BE2C (cell line): ENCODE measurements at regions not wholly inside any gene's neighbourhood (a gene's known extent, or its start where the extent isn't known, plus 50 kb on each side); places are given as distances from the start of the nearest gene placed in this dataset.

Experiments
- DNase-seq: peaks from one replicate; pipeline ENCODE4 v3.0.0-alpha.2; 2020
- H3K27me3 ChIP-seq: fragments of 250-450 bp; sonication (Bioruptor Pico); 2 replicates; pipeline ENCODE4 v1.5.1; 2020; ENCODE audit warnings: mild to moderate bottlenecking
- H3K36me3 ChIP-seq: fragments of 250-450 bp; sonication (Bioruptor Pico); 2 replicates; pipeline ENCODE4 v1.5.1; 2020; ENCODE audit warnings: mild to moderate bottlenecking
- H3K4me1 ChIP-seq: fragments of 250-450 bp; sonication (Bioruptor Pico); 2 replicates; pipeline ENCODE4 v1.5.1; 2020
- H3K4me3 ChIP-seq: 2 replicates; pipeline ENCODE4 v1.5.1; 2011; ENCODE audit warnings: low read depth, low read length
- H3K9me3 ChIP-seq: fragments of 250-450 bp; sonication (Bioruptor Pico); 2 replicates; pipeline ENCODE4 v1.5.1; 2020
- TF ChIP-seq, protein P1 (sequence below): IDR thresholded peaks from 2 replicates; pipeline ENCODE4 v1.5.1; 2012; ENCODE audit warnings: mild to moderate bottlenecking, low read depth, low read length

DNA sequence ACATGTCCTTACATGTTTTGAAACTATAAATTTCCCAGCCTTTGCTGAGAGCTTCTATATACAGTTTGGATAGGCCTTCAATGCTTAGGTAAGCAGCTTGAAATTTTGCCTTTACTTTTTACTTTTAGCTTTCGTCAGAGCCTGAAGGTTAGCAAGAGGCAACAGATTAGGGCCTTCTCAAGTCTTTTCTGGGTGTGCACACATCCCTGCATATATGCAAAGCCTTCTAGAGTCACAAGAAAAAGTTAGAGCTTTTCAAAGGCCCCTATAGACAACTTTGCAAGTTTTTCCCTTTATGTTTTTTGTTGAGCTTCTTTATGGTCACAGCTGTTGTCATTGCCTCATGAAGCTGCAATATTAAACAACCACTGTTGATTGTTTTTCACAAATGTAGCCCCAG is 778.4 kb downstream of the GALC start:
- no peaks in the 10 kb centered on the region for H3K27me3 ChIP-seq
- H3K4me1 ChIP-seq: no peaks in the 10 kb centered on the region
- no peak overlapping the region for H3K4me3 ChIP-seq
- TF ChIP-seq, protein P1, sequence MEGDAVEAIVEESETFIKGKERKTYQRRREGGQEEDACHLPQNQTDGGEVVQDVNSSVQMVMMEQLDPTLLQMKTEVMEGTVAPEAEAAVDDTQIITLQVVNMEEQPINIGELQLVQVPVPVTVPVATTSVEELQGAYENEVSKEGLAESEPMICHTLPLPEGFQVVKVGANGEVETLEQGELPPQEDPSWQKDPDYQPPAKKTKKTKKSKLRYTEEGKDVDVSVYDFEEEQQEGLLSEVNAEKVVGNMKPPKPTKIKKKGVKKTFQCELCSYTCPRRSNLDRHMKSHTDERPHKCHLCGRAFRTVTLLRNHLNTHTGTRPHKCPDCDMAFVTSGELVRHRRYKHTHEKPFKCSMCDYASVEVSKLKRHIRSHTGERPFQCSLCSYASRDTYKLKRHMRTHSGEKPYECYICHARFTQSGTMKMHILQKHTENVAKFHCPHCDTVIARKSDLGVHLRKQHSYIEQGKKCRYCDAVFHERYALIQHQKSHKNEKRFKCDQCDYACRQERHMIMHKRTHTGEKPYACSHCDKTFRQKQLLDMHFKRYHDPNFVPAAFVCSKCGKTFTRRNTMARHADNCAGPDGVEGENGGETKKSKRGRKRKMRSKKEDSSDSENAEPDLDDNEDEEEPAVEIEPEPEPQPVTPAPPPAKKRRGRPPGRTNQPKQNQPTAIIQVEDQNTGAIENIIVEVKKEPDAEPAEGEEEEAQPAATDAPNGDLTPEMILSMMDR: no peak
- no peak for DNase-seq
- H3K9me3 ChIP-seq: no peaks in the 10 kb centered on the region; the same call in 1 of the 2 replicates
- no peaks in the 10 kb centered on the region for H3K36me3 ChIP-seq

GRCh38 chr14:87207756-87208155 is 785.2 kb downstream of the GALC start:
- TF ChIP-seq, protein P1: no peak
- no peaks in the 10 kb centered on the region for H3K27me3 ChIP-seq

GRCh38 chr14:87205811-87206210 is 787.2 kb downstream of the GALC start:
- TF ChIP-seq, protein P1: no peak
- Histone ChIP-seq H3K4me3 (no peak overlapping the region), H3K4me1 (no peaks in the 10 kb centered on the region), H3K9me3 (no peaks in the 10 kb centered on the region; the same call in 1 of the 2 replicates), H3K36me3 (no peaks in the 10 kb centered on the region), H3K27me3 (no peaks in the 10 kb centered on the region)
- DNase-seq: no peak

More at GRCh38 chr14:87207756-87208155, 785.2 kb downstream of the GALC start:
- Histone ChIP-seq H3K4me1 (no peaks in the 10 kb centered on the region), H3K4me3 (no peak overlapping the region), H3K9me3 (no peaks in the 10 kb centered on the region; the same call in 1 of the 2 replicates), H3K36me3 (no peaks in the 10 kb centered on the region)
- no peak for DNase-seq

- Histone ChIP-seq H3K27me3 (no peaks in the 10 kb centered on the region), H3K4me3 (no peak overlapping the region), H3K4me1 (no peaks in the 10 kb centered on the region), H3K9me3 (no peaks in the 10 kb centered on the region), H3K36me3 (no peaks in the 10 kb centered on the region)
- TF ChIP-seq, protein P1: no peak
- DNase-seq: no peak
Observed at GRCh38 chr14:87203346-87203745, 789.6 kb downstream of the GALC start.

DNA sequence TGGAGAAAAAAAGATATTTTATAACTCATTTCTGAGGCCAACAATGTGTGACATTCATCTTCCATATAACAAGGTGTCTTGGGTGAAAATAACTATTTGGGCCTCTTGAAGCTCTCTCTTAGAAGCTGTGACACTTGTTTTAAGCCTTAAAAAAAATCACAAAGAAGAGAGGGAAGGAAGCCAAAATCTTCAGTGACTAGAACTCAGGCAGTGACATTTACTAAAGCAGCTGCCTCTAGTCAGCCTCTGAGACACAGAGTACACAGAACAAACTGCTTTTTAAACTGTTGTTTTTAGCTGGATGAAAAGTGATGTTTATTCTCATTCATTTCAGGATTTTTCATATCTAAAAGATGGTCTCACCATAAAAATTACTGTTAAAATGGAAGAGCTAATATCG is 793.6 kb downstream of the GALC start:
- no peak for DNase-seq
- H3K9me3 ChIP-seq: no peaks in the 10 kb centered on the region; the same call in 1 of the 2 replicates
- TF ChIP-seq, protein P1: no peak

DNA sequence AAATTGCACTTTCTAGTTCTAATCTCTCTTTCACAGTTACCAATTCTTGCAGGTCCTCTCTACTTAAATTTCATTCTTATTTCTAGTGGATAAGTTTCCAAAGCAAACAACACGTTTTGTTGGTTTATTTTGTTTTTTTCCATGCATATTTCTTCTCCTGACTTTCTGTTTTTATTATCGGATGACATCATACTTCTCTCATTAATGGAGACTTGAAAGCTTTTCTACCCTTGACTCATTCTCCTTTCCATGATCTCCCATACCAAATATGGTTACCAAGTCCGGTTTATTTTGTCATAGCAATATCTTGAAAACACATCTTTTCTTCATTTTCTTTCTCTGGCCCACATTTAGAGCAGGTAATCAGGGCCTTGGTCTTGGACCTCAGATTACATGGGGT is 796.5 kb downstream of the GALC start:
- Histone ChIP-seq H3K27me3 (no peaks in the 10 kb centered on the region), H3K36me3 (no peaks in the 10 kb centered on the region), H3K4me3 (no peak overlapping the region), H3K9me3 (no peaks in the 10 kb centered on the region; the same call in 1 of the 2 replicates), H3K4me1 (no peaks in the 10 kb centered on the region)
- DNase-seq: no peak
- TF ChIP-seq, protein P1: no peak

More for the DNA sequence above, 793.6 kb downstream of the GALC start:
- Histone ChIP-seq H3K4me1 (no peaks in the 10 kb centered on the region), H3K27me3 (no peaks in the 10 kb centered on the region), H3K4me3 (no peak overlapping the region), H3K36me3 (no peaks in the 10 kb centered on the region)
